Kidney epithelial cell (primary cell): ENCODE measurements at regions not wholly inside any gene's neighbourhood (a gene's known extent, or its start where the extent isn't known, plus 50 kb on each side); places are given as distances from the start of the nearest gene placed in this dataset.

Experiments
- DNase-seq: peaks from one replicate; pipeline ENCODE4 v3.0.0-alpha.2; 2010; ENCODE audit warnings: low read depth
- H3K27me3 ChIP-seq: 2 replicates; pipeline ENCODE4 v1.6.0; 2011; ENCODE audit warnings: low read length; ENCODE audit not compliant: control insufficient read depth, insufficient read depth
- H3K36me3 ChIP-seq: 2 replicates; pipeline ENCODE4 v1.5.1; 2011; ENCODE audit warnings: low read length; ENCODE audit not compliant: control insufficient read depth, insufficient read depth
- H3K4me3 ChIP-seq: 2 replicates; pipeline ENCODE4 v1.5.1; 2011; ENCODE audit warnings: low read depth, mild to moderate bottlenecking, control low read depth, low read length
- CTCF ChIP-seq: IDR thresholded peaks from 2 replicates; pipeline ENCODE4 v1.5.1; 2011; ENCODE audit warnings: mild to moderate bottlenecking, moderate library complexity, low read length, control low read depth, inconsistent platforms; ENCODE audit not compliant: insufficient read depth, poor library complexity, severe bottlenecking

GRCh38 chr4:127140306-127140705 lies 492.5 kb upstream of the INTU start:
- no peaks in the 10 kb centered on the region for H3K36me3 ChIP-seq
- H3K4me3 ChIP-seq, result no peak overlapping the region
- no peak for DNase-seq
- no peaks in the 10 kb centered on the region for H3K27me3 ChIP-seq
- no peak for TF ChIP-seq CTCF

GRCh38 chr4:127141856-127142255 lies 490.9 kb upstream of the INTU start:
- DNase-seq, result no peak
- no peaks in the 10 kb centered on the region for H3K27me3 ChIP-seq
- no peak for TF ChIP-seq CTCF

GRCh38 chr4:127143460-127144195 lies 489.1 kb upstream of the INTU start:
- H3K4me3 ChIP-seq, result no peak overlapping the region
- no peak for TF ChIP-seq CTCF
- no peaks in the 10 kb centered on the region for H3K27me3 ChIP-seq
- H3K36me3 ChIP-seq, result no peaks in the 10 kb centered on the region
- peak; percentile 28 for DNase-seq

More at GRCh38 chr4:127141856-127142255, 490.9 kb upstream of the INTU start:
- H3K36me3 ChIP-seq, result no peaks in the 10 kb centered on the region
- no peak overlapping the region for H3K4me3 ChIP-seq

- no peaks in the 10 kb centered on the region for H3K27me3 ChIP-seq
- DNase-seq, result no peak
- no peak for TF ChIP-seq CTCF
- no peaks in the 10 kb centered on the region for H3K36me3 ChIP-seq
- no peak overlapping the region for H3K4me3 ChIP-seq
Measured at GRCh38 chr4:127145006-127145540, 487.7 kb upstream of the INTU start.

GRCh38 chr4:127148165-127148564 lies 484.6 kb upstream of the INTU start:
- H3K27me3 ChIP-seq, result no peaks in the 10 kb centered on the region
- H3K36me3 ChIP-seq, result no peaks in the 10 kb centered on the region
- H3K4me3 ChIP-seq, result no peak overlapping the region
- TF ChIP-seq CTCF, result no peak
- no peak for DNase-seq

GRCh38 chr4:127149086-127149485 lies 483.7 kb upstream of the INTU start:
- no peaks in the 10 kb centered on the region for H3K27me3 ChIP-seq
- no peak overlapping the region for H3K4me3 ChIP-seq
- no peak for DNase-seq
- H3K36me3 ChIP-seq, result no peaks in the 10 kb centered on the region
- TF ChIP-seq CTCF, result no peak
